Gastrocnemius medialis (tissue), 4 donors: ENCODE measurements at regions not wholly inside any gene's neighbourhood (a gene's known extent, or its start where the extent isn't known, plus 50 kb on each side); places are given as distances from the start of the nearest gene placed in this dataset.

Experiments used
- CTCF ChIP-seq, 5 experiments: fragments of 450-650 bp in 3 of 5; fragments of 200-600 bp in 2 of 5; sonication (generic) in 2 of 5; IDR thresholded peaks in 4 of 5; conservative IDR thresholded peaks in 1 of 5; 1 replicate in 4 of 5; 2 replicates in 1 of 5; pipeline ENCODE4 v1.5.1; 2016 to 2019; ENCODE audit warnings: antibody characterized with exemption in 5 of 5, mild to moderate bottlenecking in 3 of 5, moderate library complexity in 3 of 5
- POLR2A ChIP-seq, 2 donors: fragments of 450-650 bp; IDR thresholded peaks; one replicate each; pipeline ENCODE4 v1.6.1; 2017; ENCODE audit warnings: antibody characterized with exemption in 2 of 2, mild to moderate bottlenecking in 2 of 2, moderate library complexity in 2 of 2

- TF ChIP-seq CTCF (IDR thresholded peaks at IDR 0.05 in 4 of 5, conservative IDR thresholded peaks at IDR 0.05 in 1 of 5) = no peak
- no peak for TF ChIP-seq POLR2A (IDR thresholded peaks at IDR 0.05)
Observed at GRCh38 chr17:5797447-5798050, 213.2 kb upstream of the NLRP1 start.
